ENCODE measurements at regions not wholly inside any gene's neighbourhood (a gene's known extent, or its start where the extent isn't known, plus 50 kb on each side); places are given as distances from the start of the nearest gene placed in this dataset.

DNA sequence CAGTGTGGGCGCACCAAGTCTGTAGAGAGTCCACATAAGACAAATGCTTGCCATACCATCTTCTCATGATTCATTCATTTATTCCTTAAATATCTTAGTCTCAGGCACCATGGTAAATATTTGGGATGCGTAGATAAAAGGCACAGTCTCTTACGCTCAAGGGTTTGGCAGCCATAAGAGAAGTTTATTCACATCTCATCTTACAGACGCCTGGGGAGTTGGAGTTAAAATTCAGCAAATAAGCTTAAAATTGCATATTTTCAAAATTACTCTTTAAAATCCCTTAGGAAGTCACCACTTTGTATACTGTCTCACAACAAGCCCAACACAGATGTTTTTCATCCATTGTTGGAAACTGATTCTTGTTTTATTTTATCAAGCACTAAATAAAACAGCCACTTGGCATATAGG lies 363.3 kb downstream of the KIF16B start:
- TF ChIP-seq POLR2A (IDR thresholded peaks at IDR 0.05; ENCODE audit: low read depth, low read length), result no peak
- TF ChIP-seq POLR2AphosphoS5 (IDR thresholded peaks at IDR 0.05; ENCODE audit: low read depth, low read length), result no peak
- no peak for TF ChIP-seq TAF1 (IDR thresholded peaks at IDR 0.05; ENCODE audit: low read depth, low read length)
- TF ChIP-seq POU2F2 (IDR thresholded peaks at IDR 0.05; ENCODE audit: low read depth, low read length), result no peak
